Posterior vena cava (tissue), 2 donors: ENCODE measurements at regions not wholly inside any gene's neighbourhood (a gene's known extent, or its start where the extent isn't known, plus 50 kb on each side); places are given as distances from the start of the nearest gene placed in this dataset.

Source experiments
- DNase-seq: peaks from one replicate; pipeline ENCODE4 v3.0.0-alpha.2; 2020; ENCODE audit warnings: low spot score
- intact Hi-C, 2 donors: fragments of 100-400 bp; cut with DNase I; formaldehyde crosslinking; loops; one replicate each; pipeline versions ENCODE4 v1.14.1 to v1.14.2; 2022 to 2023
- donor health status: DM: yes; HTN: yes; CAD: no.
- donor health status: DM: yes; HTN: yes; CAD: no.

GRCh38 chr2:144099780-144100377 lies 420.0 kb downstream of the ZEB2 start:
- intact Hi-C loops, result loop anchor here in 1 of 2 donors (10.0 kb wide), 1 partner anchor 745 kb away; no protein-coding TSS in a partner anchor
- no peak for DNase-seq

- intact Hi-C loops, result loop anchor here in 1 of 2 donors (10.0 kb wide), 1 partner anchor 745 kb away; no protein-coding TSS in a partner anchor
- DNase-seq, result no peak
Observed at GRCh38 chr2:144099340-144099739, 420.6 kb downstream of the ZEB2 start.

GRCh38 chr2:144097440-144098225 lies 422.3 kb downstream of the ZEB2 start:
- DNase-seq, result no peak
- intact Hi-C loops, result loop anchor here in 1 of 2 donors (10.0 kb wide), 1 partner anchor 747 kb away; no protein-coding TSS in a partner anchor

GRCh38 chr2:144096531-144096930 lies 423.4 kb downstream of the ZEB2 start:
- DNase-seq, result no peak
- intact Hi-C loops, result loop anchor here in 1 of 2 donors (10.0 kb wide), 1 partner anchor 748 kb away; no protein-coding TSS in a partner anchor

- intact Hi-C loops, result loop anchor here in 1 of 2 donors (10.0 kb wide), 1 partner anchor 750 kb away; no protein-coding TSS in a partner anchor
Observed at GRCh38 chr2:144094408-144095151, 425.3 kb downstream of the ZEB2 start.

GRCh38 chr2:144091622-144092021 lies 428.3 kb downstream of the ZEB2 start:
- no peak for DNase-seq
- intact Hi-C loops, result loop anchor here in 1 of 2 donors (10.0 kb wide), 1 partner anchor 753 kb away; no protein-coding TSS in a partner anchor

More at GRCh38 chr2:144094408-144095151, 425.3 kb downstream of the ZEB2 start:
- no peak for DNase-seq

- intact Hi-C loops, result no loop called here
- DNase-seq, result no peak
Observed at GRCh38 chr2:144088863-144089262, 431.1 kb downstream of the ZEB2 start.

GRCh38 chr2:144086965-144087364 lies 433.0 kb downstream of the ZEB2 start:
- intact Hi-C loops, result no loop called here
- DNase-seq, result no peak

- DNase-seq, result no peak
- intact Hi-C loops, result no loop called here
Observed at GRCh38 chr2:144085016-144085415, 434.9 kb downstream of the ZEB2 start.

- DNase-seq, result no peak
- intact Hi-C loops, result no loop called here
Observed at GRCh38 chr2:144084114-144084661, 435.7 kb downstream of the ZEB2 start.

- DNase-seq, result no peak
- intact Hi-C loops, result no loop called here
Observed at GRCh38 chr2:144083211-144083610, 436.7 kb downstream of the ZEB2 start.

- DNase-seq, result no peak
- intact Hi-C loops, result no loop called here
Observed at GRCh38 chr2:144082777-144083176, 437.1 kb downstream of the ZEB2 start.

GRCh38 chr2:144082327-144082726 lies 437.6 kb downstream of the ZEB2 start:
- intact Hi-C loops, result no loop called here
- no peak for DNase-seq

GRCh38 chr2:144081272-144081671 lies 438.6 kb downstream of the ZEB2 start:
- intact Hi-C loops, result no loop called here
- DNase-seq, result no peak

- DNase-seq, result no peak
- intact Hi-C loops, result no loop called here
Observed at GRCh38 chr2:144079803-144080202, 440.1 kb downstream of the ZEB2 start.

GRCh38 chr2:144078802-144079724 lies 440.9 kb downstream of the ZEB2 start:
- intact Hi-C loops, result no loop called here

GRCh38 chr2:144078106-144078505 lies 441.8 kb downstream of the ZEB2 start:
- no peak for DNase-seq
- intact Hi-C loops, result no loop called here

More at GRCh38 chr2:144078802-144079724, 440.9 kb downstream of the ZEB2 start:
- DNase-seq, result no peak

- intact Hi-C loops, result no loop called here
- DNase-seq, result no peak
Observed at GRCh38 chr2:144074450-144074849, 445.5 kb downstream of the ZEB2 start.
